ENCODE measurements at regions not wholly inside any gene's neighbourhood (a gene's known extent, or its start where the extent isn't known, plus 50 kb on each side); places are given as distances from the start of the nearest gene placed in this dataset.

DNA sequence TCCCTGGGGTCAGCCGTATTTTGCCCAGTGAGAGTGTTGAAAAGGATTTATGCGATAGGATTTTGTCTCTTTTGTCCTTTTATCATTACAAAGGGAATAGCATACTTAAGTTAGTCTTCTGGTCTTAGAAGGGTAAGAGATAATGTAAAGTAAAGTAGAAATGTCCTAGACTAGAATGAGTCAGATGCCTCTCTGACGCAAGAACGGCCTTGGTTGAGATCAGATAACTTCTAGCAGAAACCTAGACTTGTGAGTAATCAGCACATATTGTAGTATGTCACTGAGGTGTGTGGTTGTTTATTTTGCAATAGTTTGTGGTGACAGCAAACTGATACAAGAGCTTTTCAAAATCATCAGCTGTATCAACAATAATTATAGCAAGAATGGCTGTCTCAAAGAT is 866.1 kb downstream of the NSUN3 start:
- TF ChIP-seq YY1 (IDR thresholded peaks at IDR 0.05; ENCODE audit: insufficient read depth, insufficient read length) (no peak), SUZ12 (IDR thresholded peaks at IDR 0.05; ENCODE audit: extremely low read depth, insufficient read depth, insufficient read length) (no peak), ZNF274 (IDR thresholded peaks at IDR 0.05; ENCODE audit: low read depth, low read length) (no peak)
